Neural progenitor cell (in vitro differentiated cells): ENCODE measurements at regions not wholly inside any gene's neighbourhood (a gene's known extent, or its start where the extent isn't known, plus 50 kb on each side); places are given as distances from the start of the nearest gene placed in this dataset.
"Not testable (repeated sequence)": the region's sequence is repeated elsewhere in the genome, so short reads cannot be mapped to it uniquely, and the experiment has no call there.

Source experiments
- DNase-seq: peaks from one replicate; pipeline ENCODE4 v3.0.0-alpha.2; 2016; ENCODE audit warnings: low spot score
- H2AFZ ChIP-seq: fragments of 200-600 bp; sonication (generic); replicated peaks from 2 replicates; pipeline ENCODE4 v1.6.1; 2016; ENCODE audit warnings: antibody characterized with exemption
- H3F3A ChIP-seq: fragments of 200-600 bp; sonication (generic); 2 replicates; pipeline ENCODE4 v1.6.1; 2016; ENCODE audit warnings: antibody characterized with exemption, low read depth
- H3K27ac ChIP-seq: fragments of 200-600 bp; sonication (generic); 2 replicates; pipeline ENCODE4 v1.5.1; 2016; ENCODE audit warnings: mild to moderate bottlenecking
- H3K27me3 ChIP-seq: fragments of 200-600 bp; sonication (generic); 2 replicates; pipeline ENCODE4 v1.6.1; 2016; ENCODE audit warnings: mild to moderate bottlenecking, moderate library complexity
- H3K36me3 ChIP-seq: fragments of 200-600 bp; sonication (generic); 2 replicates; pipeline ENCODE4 v1.5.1; 2016
- H3K4me1 ChIP-seq: fragments of 200-600 bp; sonication (generic); 2 replicates; pipeline ENCODE4 v1.6.1; 2016; ENCODE audit warnings: mixed run types
- H3K4me2 ChIP-seq: fragments of 200-600 bp; sonication (generic); 2 replicates; pipeline ENCODE4 v1.6.1; 2016
- H3K4me3 ChIP-seq: fragments of 200-600 bp; sonication (generic); 2 replicates; pipeline ENCODE4 v1.5.1; 2016
- H3K79me2 ChIP-seq: fragments of 200-600 bp; sonication (generic); 2 replicates; pipeline ENCODE4 v1.6.1; 2016; ENCODE audit warnings: low read depth
- H3K9ac ChIP-seq: fragments of 200-600 bp; sonication (generic); 2 replicates; pipeline ENCODE4 v1.6.1; 2016
- H3K9me3 ChIP-seq: fragments of 200-600 bp; sonication (generic); 2 replicates; pipeline ENCODE4 v1.5.1; 2016; ENCODE audit warnings: low read depth
- H4K20me1 ChIP-seq: fragments of 200-600 bp; sonication (generic); 2 replicates; pipeline ENCODE4 v1.6.1; 2016; ENCODE audit warnings: low read depth
- H3K27ac Mint-ChIP-seq: 3 replicates; pipeline ENCODE4 v1.8.0; 2021; ENCODE audit warnings: mixed read lengths
- H3K27me3 Mint-ChIP-seq: 2 replicates; pipeline ENCODE4 v1.8.0; 2022; ENCODE audit warnings: low read depth, mild to moderate bottlenecking, inconsistent platforms, moderate library complexity, mixed read lengths; ENCODE audit not compliant: insufficient read depth
- H3K36me3 Mint-ChIP-seq: 3 replicates; pipeline ENCODE4 v1.8.0; 2021; ENCODE audit warnings: mixed read lengths
- H3K4me1 Mint-ChIP-seq: 3 replicates; pipeline ENCODE4 v1.8.0; 2021; ENCODE audit warnings: mixed read lengths
- H3K4me3 Mint-ChIP-seq: 3 replicates; pipeline ENCODE4 v1.8.0; 2021; ENCODE audit warnings: mild to moderate bottlenecking, moderate library complexity, mixed read lengths
- H3K9me3 Mint-ChIP-seq: 3 replicates; pipeline ENCODE4 v1.8.0; 2020; ENCODE audit warnings: mixed read lengths
- CTCF ChIP-seq: fragments of 200-600 bp; sonication (generic); IDR thresholded peaks from 2 replicates; pipeline ENCODE4 v1.5.1; 2017; ENCODE audit warnings: antibody characterized with exemption, mild to moderate bottlenecking
- EZH2 ChIP-seq: fragments of 200-600 bp; sonication (generic); IDR thresholded peaks from 2 replicates; pipeline ENCODE4 v1.6.1; 2017; ENCODE audit warnings: antibody characterized with exemption, mild to moderate bottlenecking, moderate library complexity
- EZH2phosphoT487 ChIP-seq: fragments of 200-600 bp; sonication (generic); IDR thresholded peaks from 2 replicates; pipeline ENCODE4 v1.6.1; 2017; ENCODE audit warnings: antibody characterized with exemption

- H3K36me3 Mint-ChIP-seq = no peaks in the 10 kb centered on the region
- Histone ChIP-seq H4K20me1 (no peaks in the 10 kb centered on the region), H3K27ac (no peak overlapping the region), H3K79me2 (no peaks in the 10 kb centered on the region), H3K4me1 (peaks cover 7% of the 10 kb centered on the region), H3K9me3 (no peaks in the 10 kb centered on the region), H3K27me3 (no peaks in the 10 kb centered on the region), H3F3A (no peaks in the 10 kb centered on the region), H2AFZ (no peak overlapping the region), H3K4me3 (no peak overlapping the region), H3K4me2 (no peak overlapping the region), H3K36me3 (no peaks in the 10 kb centered on the region), H3K9ac (no peak overlapping the region)
- H3K4me1 Mint-ChIP-seq = peaks cover 5% of the 10 kb centered on the region
- no peaks in the 10 kb centered on the region for H3K27me3 Mint-ChIP-seq
- no peak for DNase-seq
- H3K9me3 Mint-ChIP-seq = peaks cover 3% of the 10 kb centered on the region
- TF ChIP-seq CTCF (no peak), EZH2 (no peak), EZH2phosphoT487 (no peak)
- H3K4me3 Mint-ChIP-seq = no peak overlapping the region
- H3K27ac Mint-ChIP-seq = no peak overlapping the region
Measured at GRCh38 chr6:145279993-145280392, 455.3 kb downstream of the EPM2A start.

- not testable (repeated sequence) for H3K27me3 ChIP-seq, H3K9ac ChIP-seq, H3K4me3 Mint-ChIP-seq, H3K4me1 Mint-ChIP-seq, H3K9me3 ChIP-seq, H2AFZ ChIP-seq, H3K27ac Mint-ChIP-seq, H3K27me3 Mint-ChIP-seq, H3K4me1 ChIP-seq, H3F3A ChIP-seq, H3K4me3 ChIP-seq, H3K9me3 Mint-ChIP-seq, H3K79me2 ChIP-seq, H3K27ac ChIP-seq, H4K20me1 ChIP-seq, H3K36me3 ChIP-seq, H3K36me3 Mint-ChIP-seq, H3K4me2 ChIP-seq, DNase-seq
Measured at GRCh38 chr6:145283209-145283608, 452.1 kb downstream of the EPM2A start.

- Histone ChIP-seq H3K27ac (no peak overlapping the region), H3F3A (no peaks in the 10 kb centered on the region), H4K20me1 (no peaks in the 10 kb centered on the region), H3K9ac (no peak overlapping the region), H3K27me3 (no peaks in the 10 kb centered on the region), H3K4me1 (no peaks in the 10 kb centered on the region), H3K4me3 (no peak overlapping the region), H3K9me3 (no peaks in the 10 kb centered on the region), H3K36me3 (no peaks in the 10 kb centered on the region), H3K79me2 (no peaks in the 10 kb centered on the region), H2AFZ (no peak overlapping the region), H3K4me2 (no peak overlapping the region)
- H3K27ac Mint-ChIP-seq = no peak overlapping the region
- H3K9me3 Mint-ChIP-seq = peaks cover 3% of the 10 kb centered on the region
- no peak for TF ChIP-seq CTCF
- no peak for TF ChIP-seq EZH2phosphoT487
- no peak for TF ChIP-seq EZH2
- H3K4me3 Mint-ChIP-seq = no peak overlapping the region
- H3K4me1 Mint-ChIP-seq = no peaks in the 10 kb centered on the region
- H3K27me3 Mint-ChIP-seq = no peaks in the 10 kb centered on the region
- DNase-seq = no peak
- H3K36me3 Mint-ChIP-seq = no peaks in the 10 kb centered on the region
Measured at GRCh38 chr6:145283856-145284255, 451.5 kb downstream of the EPM2A start.

GRCh38 chr6:145286916-145287315 lies 448.4 kb downstream of the EPM2A start:
- Histone ChIP-seq H3K9ac (no peak overlapping the region), H3K36me3 (no peaks in the 10 kb centered on the region), H3K27ac (no peak overlapping the region), H3K4me2 (no peak overlapping the region), H3K9me3 (peaks cover 3% of the 10 kb centered on the region), H3K79me2 (no peaks in the 10 kb centered on the region), H3K27me3 (no peaks in the 10 kb centered on the region), H3F3A (no peaks in the 10 kb centered on the region), H3K4me3 (no peak overlapping the region), H2AFZ (no peak overlapping the region), H3K4me1 (no peaks in the 10 kb centered on the region), H4K20me1 (no peaks in the 10 kb centered on the region)
- no peak for DNase-seq
- Mint-ChIP-seq H3K27me3 (no peaks in the 10 kb centered on the region), H3K27ac (no peak overlapping the region), H3K4me3 (no peak overlapping the region), H3K4me1 (no peaks in the 10 kb centered on the region), H3K36me3 (no peaks in the 10 kb centered on the region), H3K9me3 (peaks cover 9% of the 10 kb centered on the region)
- TF ChIP-seq EZH2phosphoT487 = no peak
- TF ChIP-seq EZH2 = no peak
- no peak for TF ChIP-seq CTCF
